Central memory CD4-positive, alpha-beta T cell (primary cell): ENCODE measurements at regions not wholly inside any gene's neighbourhood (a gene's known extent, or its start where the extent isn't known, plus 50 kb on each side); places are given as distances from the start of the nearest gene placed in this dataset.
A peak's percentile ranks its signal among the peaks of the same experiment; 100 is the strongest.

ENCODE experiments used
- DNase-seq: peaks from one replicate; pipeline ENCODE4 v3.0.0; 2022

DNA sequence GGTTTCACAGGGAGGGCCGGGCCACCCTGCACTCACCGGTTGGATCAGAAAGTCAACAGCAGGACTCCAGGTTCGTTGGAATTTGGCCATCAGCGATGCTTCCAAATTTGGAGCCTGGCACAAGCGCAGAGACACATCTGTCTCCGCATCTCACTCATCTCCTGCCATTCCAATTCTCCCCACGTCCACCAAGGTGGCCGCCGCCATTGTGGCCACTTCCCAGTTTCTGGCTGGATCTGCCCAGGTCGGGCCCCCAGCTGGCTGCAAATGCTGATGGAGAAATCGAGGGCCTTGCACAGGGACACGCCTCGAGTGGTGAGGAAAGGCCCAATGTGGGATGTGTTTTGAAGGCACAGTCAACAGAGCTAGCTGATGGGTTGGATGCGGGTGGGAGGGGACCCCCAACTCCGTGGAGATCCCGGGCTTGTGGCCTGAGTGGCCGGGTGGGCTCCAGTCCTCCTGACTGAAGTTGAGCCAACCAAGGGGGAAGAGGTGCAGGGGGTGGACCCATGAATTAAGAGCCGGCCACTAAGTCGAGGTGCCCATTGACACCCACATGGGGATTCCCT, 102.7 kb downstream of the CRYAA start:
- no peak for DNase-seq

DNA sequence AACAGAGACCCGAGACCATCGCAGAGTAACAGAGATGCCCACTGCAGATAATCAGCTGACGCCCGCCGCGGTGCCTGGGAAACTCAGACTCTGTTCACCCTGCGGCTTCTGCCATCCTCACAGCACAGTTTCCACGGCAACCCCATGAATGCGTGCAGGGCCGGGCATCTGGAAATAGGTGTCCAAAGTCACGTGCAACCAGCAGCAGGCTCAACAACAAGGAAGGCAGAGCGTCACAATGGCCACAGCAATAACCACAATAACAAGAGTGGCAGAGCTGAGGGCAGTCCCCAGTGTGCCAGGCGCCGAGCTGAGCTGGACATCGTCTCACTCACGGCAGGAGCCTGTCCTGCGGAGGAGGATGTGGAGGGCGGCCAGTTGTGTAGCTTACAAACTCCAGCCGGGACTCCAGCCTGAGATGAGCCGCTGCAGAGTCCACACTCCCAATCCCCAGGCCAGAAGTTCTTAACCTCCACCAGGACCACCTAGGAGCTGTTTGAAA, 102.0 kb downstream of the CRYAA start:
- DNase-seq = no peak

DNA sequence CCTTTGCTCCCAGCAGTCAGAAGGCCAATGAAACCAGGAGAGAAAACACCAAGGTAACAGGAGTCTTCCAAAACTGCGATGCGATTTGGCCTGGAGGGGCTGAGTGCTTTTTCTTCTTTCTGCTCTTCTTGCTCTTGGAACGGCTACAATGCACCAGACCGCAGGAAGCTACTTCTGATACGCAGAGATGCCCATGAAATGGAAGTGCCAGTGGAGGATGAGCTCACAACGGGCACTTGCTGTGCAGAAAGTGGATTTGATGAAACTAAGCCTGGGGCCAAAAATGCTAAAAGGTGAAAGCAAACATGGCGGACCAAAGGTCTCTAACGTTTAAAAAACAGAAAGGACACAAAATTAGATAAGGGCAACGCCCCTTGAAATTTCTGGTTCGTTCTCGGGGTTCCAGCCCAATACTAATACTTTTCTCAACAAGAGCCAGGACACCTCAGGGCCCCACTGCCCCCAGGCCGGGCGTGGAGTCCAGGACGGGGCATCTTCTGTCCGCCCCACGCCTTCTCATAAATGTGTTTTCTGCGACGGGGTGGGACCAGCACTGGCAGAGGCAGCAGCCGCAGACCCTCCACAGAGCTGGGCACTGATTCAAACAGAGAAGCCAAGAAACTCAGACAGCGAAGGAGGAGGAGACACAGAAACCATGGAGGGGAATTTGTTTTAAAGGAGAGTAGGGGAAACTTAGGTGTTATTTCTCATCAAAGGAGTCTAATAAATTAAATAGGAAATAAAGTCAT, 101.3 kb downstream of the CRYAA start:
- DNase-seq = no peak

DNA sequence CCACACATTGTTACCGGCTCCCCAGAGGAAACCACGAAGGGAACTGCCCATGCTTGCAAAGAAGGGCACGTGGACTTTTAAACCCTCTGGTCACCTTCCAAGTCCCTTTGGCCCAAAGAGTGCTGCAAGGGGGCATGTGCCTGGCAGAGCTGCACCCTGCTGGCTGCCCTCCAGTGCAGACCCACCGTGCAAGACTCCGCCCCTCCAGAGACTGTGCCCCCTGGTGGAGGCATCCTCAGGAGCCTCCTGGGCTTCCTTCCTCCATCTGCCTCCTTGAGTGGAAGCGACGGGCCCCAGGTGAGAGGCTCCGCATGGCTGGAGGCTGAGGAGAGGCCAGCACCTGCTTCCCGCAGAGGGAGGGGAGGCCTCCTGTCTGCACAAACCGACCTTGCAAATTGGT, 100.6 kb downstream of the CRYAA start:
- DNase-seq = peak; percentile 28

DNA sequence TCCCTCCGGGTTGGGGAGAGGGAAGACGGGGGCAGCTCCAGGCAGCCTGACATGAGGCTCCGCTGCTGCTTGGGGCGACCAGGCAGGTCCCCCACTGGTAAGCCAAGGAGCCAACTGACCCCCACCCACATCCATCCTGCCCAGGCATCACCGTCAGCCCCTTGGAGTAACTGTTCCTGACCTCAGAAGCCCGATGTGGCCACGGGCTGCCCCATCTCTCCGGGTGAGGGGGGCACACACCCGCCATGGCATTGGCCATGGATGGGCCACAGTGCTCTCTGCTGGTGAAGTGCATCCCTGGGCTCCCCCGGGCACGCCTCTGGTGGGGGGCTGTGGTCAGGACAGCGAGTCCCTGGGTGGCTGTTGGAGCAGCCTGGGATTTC, 100.0 kb downstream of the CRYAA start:
- DNase-seq = no peak

DNA sequence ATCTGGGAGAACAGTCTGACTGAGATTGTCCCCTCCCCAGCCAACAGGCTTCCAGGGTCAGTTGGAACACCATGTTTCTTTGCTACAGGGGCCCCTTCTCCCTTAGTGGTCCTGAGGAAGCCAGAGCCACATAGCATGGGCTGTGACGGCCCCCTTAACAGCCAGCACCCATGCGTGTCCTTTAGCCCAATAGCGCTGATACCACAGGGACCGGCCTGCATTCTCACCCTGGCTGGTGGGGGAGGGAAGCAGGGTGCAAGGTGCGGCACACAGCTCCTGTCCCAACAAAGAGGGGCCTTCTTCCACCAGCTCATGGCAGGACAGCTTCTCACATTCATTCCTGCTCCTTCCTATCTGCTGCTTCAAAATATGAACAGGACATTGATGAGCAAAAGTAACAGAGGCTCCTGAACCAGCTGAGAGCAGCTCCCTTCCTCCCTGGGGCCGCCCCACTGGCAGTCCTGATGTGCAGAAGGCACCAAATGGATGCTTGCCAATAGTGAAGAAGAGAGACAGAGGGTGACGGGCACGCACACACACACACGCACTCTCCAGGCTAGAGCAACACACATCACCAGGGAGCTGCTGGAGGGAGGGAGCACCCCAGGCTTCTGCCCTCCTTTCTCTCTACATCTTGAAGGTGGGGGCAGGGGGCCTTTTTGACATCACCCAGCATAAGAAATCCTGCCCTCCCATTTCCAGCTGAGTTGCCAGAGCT, 99.4 kb downstream of the CRYAA start:
- no peak for DNase-seq

DNA sequence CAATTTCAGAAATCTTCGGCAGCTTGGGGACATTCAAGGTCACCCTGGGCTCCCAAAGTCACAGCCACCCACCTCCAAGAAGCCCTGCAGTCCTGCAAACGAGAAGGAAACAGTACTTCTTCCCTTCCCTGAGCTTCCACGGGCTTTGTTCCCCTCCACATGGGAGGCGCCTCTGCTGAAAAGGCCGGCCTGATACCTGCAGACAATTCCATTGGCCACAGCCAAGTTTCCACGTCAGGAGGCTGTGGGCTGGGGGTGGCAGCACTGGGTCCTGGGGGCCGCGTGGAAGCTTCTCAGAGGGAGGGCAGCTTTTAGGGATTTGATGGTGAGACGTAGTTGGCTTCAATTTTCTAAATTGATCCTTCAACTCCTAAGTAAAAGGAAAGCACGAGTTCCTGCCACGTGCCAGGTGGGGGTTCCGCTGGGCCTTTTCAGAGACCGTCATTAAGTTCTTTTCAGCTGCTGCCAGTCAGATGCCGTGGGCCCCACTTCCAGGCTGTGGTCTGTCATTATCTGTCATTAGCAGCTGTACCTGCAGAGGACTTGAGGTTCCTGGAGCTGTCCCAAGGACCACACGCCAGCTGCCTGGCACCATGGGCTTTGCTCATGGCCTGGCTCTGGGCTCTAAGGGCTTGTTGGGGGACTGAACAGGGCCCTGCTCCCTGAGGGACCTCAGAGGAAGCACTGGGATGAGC, 98.7 kb downstream of the CRYAA start:
- no peak for DNase-seq

DNA sequence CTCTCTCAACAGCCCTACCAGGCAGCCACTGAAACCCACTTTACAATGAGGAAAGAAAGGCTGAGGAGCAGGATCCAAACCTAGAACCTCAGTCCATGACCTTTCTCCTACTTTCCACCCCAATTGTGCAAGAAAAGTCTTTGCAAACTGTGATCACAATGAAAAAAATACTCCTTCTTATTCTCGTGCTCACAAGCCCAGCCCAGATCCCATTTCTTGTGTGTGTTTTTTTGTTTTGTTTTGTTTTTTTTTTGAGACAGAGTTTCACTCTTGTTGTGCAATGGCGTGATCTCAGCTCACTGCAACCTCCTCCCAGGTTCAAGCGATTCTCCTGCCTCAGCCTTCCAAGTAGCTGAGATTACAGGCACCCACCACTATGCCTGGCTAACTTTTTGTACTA, 97.7 kb downstream of the CRYAA start:
- no peak for DNase-seq

DNA sequence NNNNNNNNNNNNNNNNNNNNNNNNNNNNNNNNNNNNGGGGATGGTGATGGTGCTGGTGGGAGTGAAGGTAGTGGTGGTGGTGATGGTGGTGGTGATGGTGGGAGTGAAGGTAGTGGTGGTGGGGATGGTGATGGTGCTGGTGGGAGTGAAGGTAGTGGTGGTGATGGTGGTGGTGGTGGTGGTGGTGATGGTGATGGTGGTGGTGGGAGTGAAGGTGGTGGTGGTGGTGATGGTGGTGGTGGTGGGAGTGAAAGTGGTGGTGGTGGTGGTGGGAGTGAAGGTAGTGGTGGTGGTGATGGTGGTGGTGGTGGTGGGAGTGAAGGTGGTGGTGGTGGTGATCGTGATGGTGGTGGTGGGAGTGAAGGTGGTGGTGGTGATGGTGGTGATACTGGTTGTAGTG, 93.6 kb downstream of the CRYAA start:
- DNase-seq = no peak
